K562 (cell line): ENCODE measurements at regions not wholly inside any gene's neighbourhood (a gene's known extent, or its start where the extent isn't known, plus 50 kb on each side); places are given as distances from the start of the nearest gene placed in this dataset.

ENCODE experiments used
- ATAC-seq: fragments of 200-7000 bp; cut with Tn5 transposase; 3 replicates; pipeline ENCODE4 v1.9.1; 2020; ENCODE audit warnings: moderate library complexity
- BruUV-seq: library from RNA; stranded (reverse); fragments of 400-500 nt; replicated peaks from 2 replicates; lab custom pipeline; 2021; lab: Mats Ljungman, UMichigan
- CTCF ChIA-PET: fragments of 300-600 bp; formaldehyde crosslinking; extraction: SDS; loops from one replicate; lab custom pipeline; 2021; ENCODE audit warnings: low intra/inter-chr PET ratio; lab: Yijun Ruan, JAX
- POLR2A ChIA-PET: fragments of 300-600, 350-650 bp; sonication (Branson Sonifier 250); formaldehyde crosslinking; extraction: SDS; loops from one replicate; lab custom pipeline; 2021; ENCODE audit warnings: antibody characterized with exemption, inconsistent platforms; lab: Yijun Ruan, JAX
- DNase-seq, 4 experiments: peaks; one replicate each; pipeline versions ENCODE4 v3.0.0 to v3.0.0-alpha.2; 2011 to 2018; ENCODE audit warnings: low spot score in 3 of 4, mixed read lengths in 3 of 4; ENCODE audit errors: extremely low read depth in 1 of 4
- FAIRE-seq: peaks from 2 replicates; lab custom pipeline; 2011; peaks lifted over from hg19 to GRCh38; lab: Jason Lieb, UNC
- H2AFZ ChIP-seq: 2 replicates; pipeline ENCODE4 v1.6.0; 2011; ENCODE audit warnings: low read depth, low read length, control low read depth, inconsistent platforms
- H3K27ac ChIP-seq: fragments of 200-600 bp; 3 replicates; pipeline ENCODE4 v1.8.0; 2011; ENCODE audit warnings: low read depth, mild to moderate bottlenecking, control low read depth, inconsistent platforms, low read length, moderate library complexity, mixed read lengths; ENCODE audit errors: extremely low read depth
- H3K27me3 ChIP-seq, 2 experiments: fragments of 300-600 bp in 1 of 2; 2 replicates in 1 of 2; 3 replicates in 1 of 2; pipeline versions ENCODE4 v1.6.0 to v1.8.0; 2011; ENCODE audit warnings: inconsistent platforms in 2 of 2, low read length in 2 of 2, mild to moderate bottlenecking in 1 of 2, mixed read lengths in 1 of 2, moderate library complexity in 1 of 2; ENCODE audit not compliant: control insufficient read depth in 2 of 2, insufficient read depth in 2 of 2
- H3K36me3 ChIP-seq: fragments of 300-600 bp; 3 replicates; pipeline ENCODE4 v1.8.0; 2011; ENCODE audit warnings: mild to moderate bottlenecking, low read length, inconsistent platforms; ENCODE audit not compliant: control insufficient read depth, insufficient read depth
- H3K4me1 ChIP-seq, 2 experiments: fragments of 200-600 bp in 1 of 2; replicated peaks in 1 of 2; 2 replicates in 1 of 2; 3 replicates in 1 of 2; pipeline versions ENCODE4 v1.5.1 to v1.8.0; 2011; ENCODE audit warnings: inconsistent platforms in 2 of 2, low read length in 2 of 2, mild to moderate bottlenecking in 1 of 2, mixed read lengths in 1 of 2, moderate library complexity in 1 of 2; ENCODE audit not compliant: control insufficient read depth in 2 of 2, insufficient read depth in 2 of 2
- H3K4me2 ChIP-seq: 2 replicates; pipeline ENCODE4 v1.6.1; 2011; ENCODE audit warnings: low read length, control low read depth, inconsistent platforms, mixed read lengths; ENCODE audit not compliant: insufficient read depth
- H3K4me3 ChIP-seq: fragments of 200-600 bp; sonication (generic), shearing (Covaris generic); 2 replicates; pipeline ENCODE4 v1.5.1; 2016; ENCODE audit warnings: control low read depth, inconsistent platforms
- H3K79me2 ChIP-seq: fragments of 200-600 bp; 3 replicates; pipeline ENCODE4 v1.8.0; 2011; ENCODE audit warnings: low read length, inconsistent platforms; ENCODE audit not compliant: control insufficient read depth, insufficient read depth
- H3K9ac ChIP-seq, 2 experiments: 2 replicates each; pipeline versions ENCODE4 v1.6.0 to v1.6.1; 2011; ENCODE audit warnings: low read depth in 2 of 2, low read length in 2 of 2, control low read depth in 1 of 2, inconsistent platforms in 1 of 2, mild to moderate bottlenecking in 1 of 2, mixed read lengths in 1 of 2; ENCODE audit not compliant: insufficient read depth in 1 of 2
- H3K9me1 ChIP-seq: one replicate; pipeline ENCODE4 v1.6.0; 2011; ENCODE audit warnings: inconsistent platforms, mild to moderate bottlenecking, low read length, moderate library complexity; ENCODE audit not compliant: control insufficient read depth, insufficient read depth
- H3K9me3 ChIP-seq: replicated peaks from 2 replicates; pipeline ENCODE4 v1.5.1; 2011; ENCODE audit warnings: low read depth, low read length, inconsistent platforms; ENCODE audit not compliant: control insufficient read depth, insufficient read depth
- H4K20me1 ChIP-seq: replicated peaks from 2 replicates; pipeline ENCODE4 v1.6.1; 2011; ENCODE audit warnings: low read length, inconsistent platforms, mixed read lengths; ENCODE audit not compliant: control insufficient read depth, insufficient read depth
- ATF3 ChIP-seq, 2 experiments: fragments of 450-650 bp in 1 of 2; sonication (generic) in 1 of 2; formaldehyde crosslinking in 1 of 2; IDR thresholded peaks in 1 of 2; conservative IDR thresholded peaks in 1 of 2; 2 replicates each; pipeline versions ENCODE4 v1.6.1 to v1.8.1; 2016 to 2023; ENCODE audit warnings: mild to moderate bottlenecking in 2 of 2, moderate library complexity in 2 of 2, inconsistent platforms in 1 of 2, missing genetic modification reagents in 1 of 2
- ATF7 ChIP-seq: fragments of 450-650 bp; IDR thresholded peaks from 2 replicates; pipeline ENCODE4 v1.7.1; 2014; ENCODE audit warnings: mild to moderate bottlenecking, moderate library complexity
- JUND ChIP-seq, 2 experiments: IDR thresholded peaks; 2 replicates in 1 of 2; 3 replicates in 1 of 2; pipeline ENCODE4 v1.6.1; 2011; ENCODE audit warnings: borderline replicate concordance in 2 of 2, low read depth in 2 of 2, low read length in 2 of 2, improper control_type of control experiment in 1 of 2, missing biosample characterization in 1 of 2, missing genetic modification characterization in 1 of 2, missing genetic modification reagents in 1 of 2
- MEIS2 ChIP-seq: fragments of 450-650 bp; IDR thresholded peaks from 2 replicates; pipeline ENCODE4 v1.6.1; 2014; ENCODE audit warnings: mild to moderate bottlenecking; ENCODE audit not compliant: partially characterized antibody
- MTA2 ChIP-seq: fragments of 450-650 bp; IDR thresholded peaks from 2 replicates; pipeline ENCODE4 v1.6.1; 2016; ENCODE audit warnings: low read depth
- PHF20 ChIP-seq: fragments of 450-650 bp; IDR thresholded peaks from 2 replicates; pipeline ENCODE4 v1.6.1; 2018; ENCODE audit not compliant: partially characterized antibody
- PPARD ChIP-seq: fragments of 250-450 bp; sonication (Bioruptor Pico); IDR thresholded peaks from 2 replicates; pipeline ENCODE4 v1.8.0; 2022; ENCODE audit warnings: inconsistent platforms, mild to moderate bottlenecking, moderate library complexity
- RREB1 ChIP-seq: fragments of 250-450 bp; sonication (Bioruptor Pico); IDR thresholded peaks from 2 replicates; pipeline ENCODE4 v1.4.0; 2020
- ZNF143 ChIP-seq: sonication (generic); formaldehyde crosslinking; IDR thresholded peaks from 2 replicates; pipeline ENCODE4 v1.9.0; 2022; ENCODE audit warnings: mild to moderate bottlenecking, missing genetic modification reagents
- WGBS: fragments of 100-300 bp; shearing (Covaris generic); methylation state at CpG from one replicate; pipeline ENCODE4 v1.1.6; 2016; ENCODE audit warnings: low coverage, mixed read lengths; ENCODE audit not compliant: insufficient coverage; ENCODE audit errors: missing lambda C conversion rate; 5-methylcytosine and 5-hydroxymethylcytosine counted together
- in situ Hi-C: fragments of 300-500 bp; cut with MboI; formaldehyde crosslinking; loops from 4 replicates; pipeline ENCODE4 v1.15.0; 2018; ENCODE audit warnings: inconsistent platforms, mixed read lengths
- intact Hi-C: fragments of 100-400 bp; cut with micrococcal nuclease; formaldehyde crosslinking; loops from 2 replicates; pipeline ENCODE4 v1.14.2; 2022
- TF ChIP-seq, protein P1 (sequence below): fragments of 450-650 bp; formaldehyde crosslinking; conservative IDR thresholded peaks from 2 replicates; pipeline ENCODE4 v1.4.0; 2022; ENCODE audit warnings: mild to moderate bottlenecking, missing genetic modification characterization

DNA sequence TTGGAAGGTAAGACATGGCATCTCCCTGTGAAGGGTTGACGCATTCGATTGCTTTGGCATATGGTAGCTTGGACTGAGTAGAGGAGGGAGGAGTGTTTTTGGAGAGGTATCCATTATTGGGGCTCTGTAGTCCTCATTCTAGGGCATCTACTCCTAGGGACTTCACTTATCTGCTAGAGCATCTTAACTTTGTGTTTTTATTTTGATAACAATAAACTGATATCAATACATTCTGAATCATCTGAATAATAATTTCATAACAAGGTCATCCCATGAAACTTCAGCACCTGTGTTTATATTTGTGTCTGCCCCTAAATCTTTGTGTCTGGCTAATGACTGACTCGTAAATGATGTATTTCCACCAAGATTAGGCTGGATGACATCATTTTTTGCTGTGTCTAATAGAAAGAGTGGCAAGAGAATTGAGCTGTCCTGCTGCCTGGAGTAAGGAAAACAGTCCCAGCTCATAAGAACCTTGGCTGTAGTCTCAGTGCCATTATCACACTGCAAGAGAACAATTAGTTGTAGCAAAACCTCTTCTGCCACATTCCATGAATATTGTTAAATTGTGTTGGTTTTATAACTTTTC is 288.5 kb downstream of the PRL start:
- WGBS: 58% methylated on average over 3 of the region's 3 CpGs
- ChIA-PET POLR2A (interaction anchor here (1.3 to 2.4 kb wide), 3 partner anchors 8 to 17 kb away, joined by 3 to 17 read pairs (median 5); no protein-coding TSS in a partner anchor), CTCF (no interaction called here)
- Histone ChIP-seq H3K9me3 (no peaks in the 10 kb centered on the region), H4K20me1 (no peaks in the 10 kb centered on the region), H3K27ac (no peak overlapping the region), H3K4me2 (no peak overlapping the region), H3K9me1 (no peaks in the 10 kb centered on the region), H3K4me1 (no peaks in the 10 kb centered on the region), H3K27me3 (no peaks in the 10 kb centered on the region), H3K36me3 (no peaks in the 10 kb centered on the region), H3K4me3 (no peak overlapping the region), H3K79me2 (no peaks in the 10 kb centered on the region), H3K9ac (no peak overlapping the region), H2AFZ (no peak overlapping the region)
- FAIRE-seq (no peak), DNase-seq (no peak), ATAC-seq (peak; percentile 46; the same call in 2 of the 3 replicates)
- in situ Hi-C loops: no loop called here
- no TSS peak for BruUV-seq
- intact Hi-C loops: no loop called here
- TF ChIP-seq ATF3 (IDR thresholded peaks at IDR 0.05) (peak; percentile 74), ATF3 (CRISPR knock-in tag; conservative IDR thresholded peaks at IDR 0.05) (no peak), MTA2 (no peak), ZNF143 (CRISPR knock-in tag) (no peak), PPARD (CRISPR knock-in tag) (no peak), PHF20 (no peak), ATF7 (peak; percentile 44; the same call in 1 of the 2 replicates), MEIS2 (peak; percentile 38), RREB1 (CRISPR knock-in tag) (no peak), JUND (IDR thresholded peaks at IDR 0.05; ENCODE audit: borderline replicate concordance, low read depth, low read length) (peak; percentile 40; the same call in 1 of the 2 replicates), JUND (tag; IDR thresholded peaks at IDR 0.05; ENCODE audit: borderline replicate concordance, low read depth, low read length) (no peak)
- TF ChIP-seq, protein P1, sequence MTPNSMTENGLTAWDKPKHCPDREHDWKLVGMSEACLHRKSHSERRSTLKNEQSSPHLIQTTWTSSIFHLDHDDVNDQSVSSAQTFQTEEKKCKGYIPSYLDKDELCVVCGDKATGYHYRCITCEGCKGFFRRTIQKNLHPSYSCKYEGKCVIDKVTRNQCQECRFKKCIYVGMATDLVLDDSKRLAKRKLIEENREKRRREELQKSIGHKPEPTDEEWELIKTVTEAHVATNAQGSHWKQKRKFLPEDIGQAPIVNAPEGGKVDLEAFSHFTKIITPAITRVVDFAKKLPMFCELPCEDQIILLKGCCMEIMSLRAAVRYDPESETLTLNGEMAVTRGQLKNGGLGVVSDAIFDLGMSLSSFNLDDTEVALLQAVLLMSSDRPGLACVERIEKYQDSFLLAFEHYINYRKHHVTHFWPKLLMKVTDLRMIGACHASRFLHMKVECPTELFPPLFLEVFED (CRISPR knock-in tag): no peak
